Activated gamma-delta T cell treated with Interleukin-2 at 50 U/mL for 16 hours (primary cell): ENCODE measurements at regions not wholly inside any gene's neighbourhood (a gene's known extent, or its start where the extent isn't known, plus 50 kb on each side); places are given as distances from the start of the nearest gene placed in this dataset.
"Not testable (repeated sequence)": the region's sequence is repeated elsewhere in the genome, so short reads cannot be mapped to it uniquely, and the experiment has no call there.

Experiments
- DNase-seq: peaks from one replicate; pipeline ENCODE4 v3.0.0-alpha.2; 2020

GRCh38 chr3:25844891-25845290, 55.0 kb downstream of the OXSM start:
- DNase-seq, result no peak

- DNase-seq, result no peak
Observed at GRCh38 chr3:25846282-25846681, 56.4 kb downstream of the OXSM start.

- no peak for DNase-seq
Observed at GRCh38 chr3:25849091-25849490, 59.2 kb downstream of the OXSM start.

DNA sequence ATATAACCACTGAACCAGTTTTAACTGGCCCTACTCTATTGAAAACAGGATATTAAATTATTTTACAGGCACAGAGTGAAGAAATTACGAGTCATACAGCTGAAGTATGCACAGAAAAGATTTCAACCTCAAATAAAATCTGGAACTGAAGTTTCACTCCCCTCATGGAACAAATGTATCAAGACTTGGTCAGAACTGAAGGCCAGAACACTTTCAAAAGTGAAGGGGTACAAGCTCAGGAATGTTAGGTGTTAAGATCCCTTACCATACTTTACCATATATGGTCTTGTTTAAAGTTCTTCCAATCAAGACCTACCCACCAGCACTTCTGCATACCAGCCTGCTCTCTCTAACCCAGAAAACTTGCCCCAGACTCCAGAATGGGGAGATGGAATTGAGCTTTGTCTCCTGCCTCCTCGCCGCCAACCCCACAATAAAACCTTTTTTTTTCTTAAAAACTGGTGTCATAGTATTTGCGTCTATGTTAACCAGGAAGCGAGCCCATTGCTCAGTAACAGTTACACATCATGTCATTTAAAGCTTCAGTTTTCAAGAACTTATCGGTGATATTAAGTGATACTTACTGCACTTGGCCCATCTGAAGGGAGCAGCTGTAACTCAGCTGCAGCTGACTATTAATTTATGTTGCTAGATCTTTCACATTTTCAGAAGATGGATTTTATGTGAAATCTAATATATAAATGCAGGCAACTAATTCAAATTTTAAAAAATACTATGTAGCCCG, 59.9 kb downstream of the OXSM start:
- no peak for DNase-seq

DNA sequence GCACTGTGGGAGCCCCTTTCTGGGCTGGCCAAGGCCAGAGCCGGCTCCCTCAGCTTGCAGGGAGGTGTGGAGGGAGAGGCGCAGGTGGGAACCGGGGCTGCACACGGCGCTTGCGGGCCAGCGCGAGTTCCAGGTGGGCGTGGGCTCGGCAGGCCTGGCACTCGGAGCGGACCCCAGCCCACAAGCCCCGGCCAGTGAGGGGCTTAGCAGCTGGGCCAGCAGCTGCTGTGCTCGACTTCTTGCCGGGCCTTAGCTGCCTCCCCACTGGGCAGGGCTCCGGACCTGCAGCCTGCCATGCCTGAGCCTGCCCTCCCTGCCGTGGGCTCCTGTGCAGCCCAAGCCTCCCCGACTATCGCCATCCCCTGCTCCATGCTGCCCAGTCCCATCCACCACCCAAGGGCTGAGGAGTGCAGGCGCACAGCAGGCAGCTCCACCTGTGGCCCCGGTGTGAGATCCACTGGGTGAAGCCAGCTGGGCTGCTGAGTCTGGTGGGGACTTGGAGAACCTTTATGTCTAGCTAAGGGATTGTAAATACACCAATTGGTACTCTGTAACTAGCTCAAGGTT, 61.9 kb downstream of the OXSM start:
- not testable (repeated sequence) for DNase-seq

DNA sequence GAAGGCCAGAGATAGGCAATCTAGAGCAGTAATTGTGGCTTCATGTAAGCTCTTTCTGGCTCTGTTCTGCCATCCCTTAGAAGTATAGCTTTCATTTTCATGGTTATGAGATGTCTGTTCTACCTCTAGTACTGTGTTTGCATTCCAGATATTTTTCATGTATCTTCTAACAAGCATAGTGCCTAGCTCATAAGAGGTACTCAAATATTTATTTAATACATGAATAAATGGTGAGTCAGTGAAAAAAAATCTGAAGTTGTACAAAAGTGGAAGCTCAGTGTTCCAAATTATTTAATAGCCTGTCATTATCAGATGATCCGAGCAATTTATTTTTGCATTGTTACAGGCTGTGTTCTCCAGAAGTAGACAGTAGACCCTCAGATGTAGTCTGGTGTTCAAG, 64.3 kb downstream of the OXSM start:
- DNase-seq, result no peak

DNA sequence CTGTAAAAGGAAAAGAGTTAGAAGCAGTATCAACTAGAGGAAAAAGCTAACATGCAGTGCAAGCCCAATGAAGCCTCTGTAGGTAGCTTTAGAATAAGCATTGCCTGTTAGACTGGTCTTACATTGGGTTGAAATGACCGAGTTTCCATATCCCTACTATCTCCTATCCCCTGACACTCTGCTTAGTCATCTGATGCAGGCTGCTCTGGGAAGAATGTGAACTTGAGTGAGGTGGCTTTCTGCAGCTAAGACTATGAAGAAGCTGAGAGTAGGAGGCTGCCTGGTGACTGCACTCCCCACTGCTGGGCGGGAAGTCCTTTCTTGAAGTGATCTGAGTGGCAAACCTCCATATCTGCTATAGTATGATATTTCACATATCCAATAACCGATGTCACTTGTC, 64.7 kb downstream of the OXSM start:
- DNase-seq, result no peak

- no peak for DNase-seq
Observed at GRCh38 chr3:25855266-25855784, 65.4 kb downstream of the OXSM start.

DNA sequence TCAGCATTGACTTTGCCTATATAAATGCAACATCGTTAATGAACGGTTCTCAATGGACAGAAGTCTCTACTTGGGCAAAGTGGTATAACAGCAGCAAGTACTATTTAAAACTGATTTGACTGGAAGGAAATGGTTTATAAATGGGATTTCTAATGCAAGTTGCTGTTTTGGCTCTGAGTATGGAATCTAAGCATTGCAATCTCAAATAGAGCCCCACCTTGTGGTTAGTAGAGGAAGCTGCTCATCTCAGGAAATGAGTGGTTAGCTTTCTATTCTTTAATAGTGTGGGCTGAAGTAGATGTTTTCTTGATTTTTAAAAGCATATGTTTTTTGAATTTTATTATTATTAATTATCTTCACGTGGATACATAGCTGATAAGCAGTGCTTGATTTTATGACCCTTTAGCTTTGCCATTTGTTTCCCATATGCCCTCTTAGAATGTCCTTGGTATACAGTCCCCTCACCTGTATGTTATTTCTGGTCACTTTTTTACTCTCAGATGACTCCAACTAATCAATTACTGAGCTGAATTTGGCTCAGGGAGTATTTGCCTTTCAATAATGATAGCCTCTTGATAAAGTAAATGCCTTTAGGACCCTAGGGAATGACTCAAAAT, 67.1 kb downstream of the OXSM start:
- DNase-seq, result peak; percentile 15

GRCh38 chr3:25861566-25861965, 71.7 kb downstream of the OXSM start:
- DNase-seq, result no peak

DNA sequence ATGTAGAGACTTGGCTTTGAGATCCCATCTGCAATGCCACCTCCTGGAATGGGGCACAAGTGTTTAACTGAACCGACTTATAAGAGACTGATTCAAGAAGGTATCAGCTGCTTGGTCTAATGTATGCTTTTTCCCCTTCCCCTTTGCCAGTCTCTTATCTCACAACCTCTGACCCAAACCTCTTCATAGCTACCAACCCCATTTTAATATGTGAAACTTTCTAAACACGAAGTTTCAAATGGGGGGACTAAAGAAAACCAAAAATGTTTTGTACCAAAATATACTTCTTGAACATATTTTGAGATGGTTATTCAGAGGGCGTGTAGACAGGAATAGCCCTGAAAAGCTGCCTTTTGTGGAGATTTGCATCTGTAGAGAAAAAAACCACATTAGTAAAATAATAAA, 73.1 kb downstream of the OXSM start:
- DNase-seq, result no peak

- no peak for DNase-seq
Observed at GRCh38 chr3:25863416-25863959, 73.6 kb downstream of the OXSM start.

- no peak for DNase-seq
Observed at GRCh38 chr3:25870452-25870851, 80.6 kb downstream of the OXSM start.

DNA sequence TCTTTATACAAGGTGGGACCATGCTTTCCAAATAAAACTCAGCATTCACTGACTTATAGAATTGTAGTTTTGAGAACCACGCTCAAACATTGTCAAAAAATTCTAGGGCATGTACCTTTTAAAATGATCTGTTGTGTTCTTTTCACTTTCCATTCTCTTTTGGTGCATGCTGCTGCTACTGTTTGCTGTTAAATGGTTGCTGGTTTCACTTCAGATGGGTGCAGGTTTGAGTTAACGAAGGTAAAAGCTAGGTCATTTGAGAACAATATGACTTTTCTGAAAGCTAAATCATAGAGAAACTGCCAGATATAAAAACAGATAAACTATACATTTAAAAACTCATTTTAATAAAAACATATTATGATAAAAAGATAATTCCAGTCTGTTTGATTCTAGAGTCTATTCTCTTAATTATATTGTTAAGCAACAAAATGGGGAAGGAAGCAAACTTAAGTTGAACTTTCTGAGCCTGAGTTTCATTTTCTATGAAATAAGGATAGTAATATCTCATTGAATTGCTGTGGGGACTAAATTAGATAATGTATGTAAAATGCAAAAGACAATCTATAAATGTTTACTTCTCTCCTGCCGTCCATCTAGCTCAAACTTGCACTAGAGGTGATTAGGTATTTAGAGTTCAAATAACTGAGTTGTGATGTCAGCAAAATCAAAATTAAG, 82.4 kb downstream of the OXSM start:
- no peak for DNase-seq

DNA sequence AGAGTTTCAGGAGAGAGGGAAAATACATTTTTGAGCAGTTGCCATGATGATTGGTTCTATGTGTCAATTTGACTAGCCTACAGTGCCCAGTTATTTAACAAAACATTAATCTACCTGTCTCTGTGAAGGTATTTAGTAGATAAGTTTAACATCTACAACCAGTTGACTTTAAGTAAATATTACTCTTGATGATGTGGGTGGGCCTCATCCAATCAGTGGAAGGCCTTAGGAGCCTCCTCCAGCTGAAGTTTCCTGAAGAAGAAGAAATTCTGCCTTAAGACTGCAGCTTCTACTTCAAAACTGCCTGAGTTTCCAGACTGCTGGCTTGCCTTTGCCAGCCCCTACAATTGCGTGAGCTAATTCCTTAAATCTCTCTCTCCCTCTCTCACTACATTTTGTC, 93.6 kb downstream of the OXSM start:
- no peak for DNase-seq

DNA sequence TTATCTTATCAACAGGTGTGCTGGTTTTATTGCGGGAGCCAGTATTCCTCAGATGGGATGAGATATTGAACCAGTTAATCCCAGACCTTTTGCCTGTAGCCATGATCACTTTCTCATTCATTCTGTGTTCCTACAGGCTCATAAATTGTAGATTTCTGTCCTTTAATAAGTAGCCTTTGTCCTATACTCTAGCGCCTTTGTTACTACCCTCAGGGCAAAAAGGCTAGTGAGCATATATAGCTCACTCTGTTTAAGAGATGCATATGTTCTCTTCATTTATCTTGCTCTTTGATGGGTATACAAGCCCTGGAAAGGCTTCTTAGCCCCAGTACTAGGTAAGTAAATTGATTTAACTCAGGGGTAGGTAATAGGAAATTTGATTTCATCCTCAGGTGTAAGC, 95.1 kb downstream of the OXSM start:
- no peak for DNase-seq

DNA sequence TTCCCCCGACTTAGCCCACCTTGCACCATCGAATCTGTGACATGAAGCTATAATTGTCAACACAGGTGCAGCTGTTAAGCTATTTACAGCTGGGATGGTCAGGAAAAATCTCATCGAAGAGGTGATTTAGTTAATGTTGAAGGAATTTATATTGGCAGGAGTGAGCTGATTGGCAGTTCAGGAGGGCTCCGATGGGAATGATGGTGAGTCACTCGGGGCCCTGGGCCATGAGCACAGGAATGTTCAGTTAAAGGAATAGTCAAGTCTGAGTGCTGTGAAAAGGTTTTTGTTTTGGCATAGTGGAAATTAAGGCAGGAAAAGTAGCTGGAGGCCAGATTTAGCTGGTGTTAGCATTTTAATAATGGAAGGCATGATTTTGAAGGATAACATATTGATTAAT, 95.7 kb downstream of the OXSM start:
- DNase-seq, result no peak

DNA sequence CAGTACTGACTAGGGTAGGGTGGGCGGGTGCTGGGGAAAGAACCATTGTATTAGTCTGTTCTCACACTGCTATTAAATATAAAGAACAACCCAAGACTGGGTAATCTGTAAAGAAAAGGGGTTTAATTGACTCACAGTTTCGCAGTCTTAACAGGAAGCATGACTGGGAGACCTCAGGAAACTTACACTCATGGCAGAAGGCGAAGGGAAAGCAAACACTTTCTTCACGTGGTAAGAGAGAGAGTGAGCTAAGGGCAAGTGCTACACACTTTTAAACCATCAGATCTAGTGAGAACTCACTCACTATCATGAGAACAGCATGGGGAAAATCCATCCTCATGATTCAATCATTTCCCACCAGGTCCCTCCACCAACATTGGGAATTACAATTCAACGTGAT, 98.0 kb downstream of the OXSM start:
- no peak for DNase-seq

- DNase-seq, result no peak
Observed at GRCh38 chr3:25888892-25889524, 99.1 kb downstream of the OXSM start.

DNA sequence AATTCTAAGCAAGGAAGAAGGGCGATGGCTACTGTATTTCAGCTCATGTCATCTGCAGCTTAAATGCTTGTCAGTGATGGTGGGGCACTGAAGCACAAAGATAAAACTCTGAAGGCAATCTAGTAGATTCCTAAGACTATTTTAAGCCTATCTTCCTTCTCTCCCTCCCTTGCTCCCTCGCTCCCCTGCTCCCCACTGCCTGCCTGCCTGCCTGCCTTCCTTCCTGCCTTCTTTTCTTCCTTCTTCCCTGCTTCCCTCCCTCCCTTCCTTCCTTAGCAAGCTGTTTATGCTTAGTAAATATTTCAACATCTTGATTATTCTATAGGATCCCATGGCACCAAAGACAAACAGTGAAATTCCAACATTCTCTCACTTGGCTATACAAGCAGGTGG, 99.6 kb downstream of the OXSM start:
- DNase-seq, result no peak

- no peak for DNase-seq
Observed at GRCh38 chr3:25894101-25894500, 104.2 kb downstream of the OXSM start.

- DNase-seq, result no peak
Observed at GRCh38 chr3:25895031-25895430, 105.1 kb downstream of the OXSM start.

DNA sequence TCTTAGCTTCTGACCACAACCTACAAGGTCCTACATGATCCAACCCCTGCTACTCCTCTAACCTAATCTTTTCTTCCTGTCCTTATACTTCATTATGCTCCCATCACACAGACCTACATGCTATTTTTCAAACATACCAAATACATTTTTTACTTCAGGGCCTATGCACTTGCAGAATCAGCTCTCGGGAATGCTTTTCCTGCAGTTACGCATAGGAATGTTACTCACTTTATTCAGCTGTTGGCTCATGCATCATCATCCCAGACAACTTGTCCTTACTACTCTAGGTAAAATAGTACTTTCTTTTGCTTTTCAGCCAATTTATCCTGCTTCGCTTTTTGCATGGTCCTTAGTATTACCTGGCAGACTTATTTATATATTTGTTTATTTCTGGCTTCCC, 105.6 kb downstream of the OXSM start:
- no peak for DNase-seq
